ENCODE measurements at regions not wholly inside any gene's neighbourhood (a gene's known extent, or its start where the extent isn't known, plus 50 kb on each side); places are given as distances from the start of the nearest gene placed in this dataset.

DNA sequence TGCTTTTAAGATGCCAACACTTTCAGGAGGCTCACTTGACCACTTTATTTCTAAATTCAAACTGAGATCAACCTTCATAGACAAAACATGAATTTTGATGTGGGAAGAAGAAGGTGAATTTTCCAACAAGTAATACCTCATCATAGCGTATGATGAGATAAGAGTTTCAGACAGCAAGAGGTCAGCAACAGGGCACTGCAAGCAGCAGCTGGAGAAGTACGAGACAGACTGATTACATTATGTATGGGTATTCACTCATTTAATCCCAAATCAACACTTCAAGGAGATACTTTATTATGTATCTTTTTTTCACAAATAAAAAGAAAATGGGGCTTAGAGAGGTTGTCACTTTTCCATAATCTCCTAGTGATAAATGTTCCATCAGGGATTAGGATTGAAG, 389.8 kb downstream of the TBC1D4 start:
- Mint-ChIP-seq H3K4me3 (no peak overlapping the region), H3K36me3 (ENCODE audit: low read depth) (no peaks in the 10 kb centered on the region), H3K27me3 (no peaks in the 10 kb centered on the region), H3K9me3 (no peaks in the 10 kb centered on the region), H3K27ac (no peak overlapping the region), H3K4me1 (no peaks in the 10 kb centered on the region)
- CTCF ChIA-PET = no interaction called here
- DNase-seq = no peak
- POLR2A ChIA-PET = no interaction called here

GRCh38 chr13:75091718-75092117, 390.3 kb downstream of the TBC1D4 start:
- Mint-ChIP-seq H3K4me3 (no peak overlapping the region), H3K27me3 (no peaks in the 10 kb centered on the region), H3K9me3 (no peaks in the 10 kb centered on the region), H3K27ac (no peak overlapping the region), H3K36me3 (ENCODE audit: low read depth) (no peaks in the 10 kb centered on the region), H3K4me1 (no peaks in the 10 kb centered on the region)
- CTCF ChIA-PET = no interaction called here
- POLR2A ChIA-PET = no interaction called here
- no peak for DNase-seq

- Mint-ChIP-seq H3K9me3 (no peaks in the 10 kb centered on the region), H3K27me3 (no peaks in the 10 kb centered on the region), H3K27ac (no peak overlapping the region), H3K4me3 (no peak overlapping the region), H3K4me1 (no peaks in the 10 kb centered on the region), H3K36me3 (ENCODE audit: low read depth) (no peaks in the 10 kb centered on the region)
- ChIA-PET CTCF (interaction anchor here (1.1 kb wide), 1 partner anchor 20 kb away, joined by 3 read pairs; no protein-coding TSS in a partner anchor), POLR2A (no interaction called here)
- DNase-seq = no peak
Measured at GRCh38 chr13:75090872-75091615, 390.9 kb downstream of the TBC1D4 start.

- Mint-ChIP-seq H3K4me3 (no peak overlapping the region), H3K27ac (no peak overlapping the region), H3K27me3 (no peaks in the 10 kb centered on the region), H3K36me3 (ENCODE audit: low read depth) (no peaks in the 10 kb centered on the region), H3K4me1 (no peaks in the 10 kb centered on the region), H3K9me3 (no peaks in the 10 kb centered on the region)
- no peak for DNase-seq
- ChIA-PET CTCF (no interaction called here), POLR2A (no interaction called here)
Measured at GRCh38 chr13:75088915-75089314, 393.1 kb downstream of the TBC1D4 start.

- Mint-ChIP-seq H3K4me1 (no peaks in the 10 kb centered on the region), H3K9me3 (no peaks in the 10 kb centered on the region), H3K36me3 (ENCODE audit: low read depth) (no peaks in the 10 kb centered on the region), H3K27me3 (no peaks in the 10 kb centered on the region), H3K4me3 (no peak overlapping the region), H3K27ac (no peak overlapping the region)
- POLR2A ChIA-PET = no interaction called here
- CTCF ChIA-PET = no interaction called here
- DNase-seq = no peak
Measured at GRCh38 chr13:75079226-75079625, 402.7 kb downstream of the TBC1D4 start.

DNA sequence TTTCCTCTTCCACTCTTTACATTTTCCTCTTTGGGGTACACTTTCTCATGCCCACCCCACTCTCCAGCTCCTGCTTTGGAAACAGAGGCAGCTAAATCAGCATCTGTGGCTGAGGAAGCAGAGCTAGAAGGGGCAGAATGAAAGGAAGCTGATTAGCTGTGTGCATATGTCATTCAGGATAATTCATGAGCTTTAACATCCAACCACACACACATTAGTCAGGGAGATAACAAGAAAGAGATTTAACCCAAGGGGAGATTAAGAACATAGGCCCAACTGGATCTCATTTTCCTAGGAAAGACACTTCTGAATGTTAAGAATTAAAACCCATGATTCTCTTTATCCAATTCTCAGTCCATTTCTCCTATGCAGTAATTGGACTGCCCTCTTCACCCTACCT, 405.5 kb downstream of the TBC1D4 start:
- no peaks in the 10 kb centered on the region for H3K9me3 Mint-ChIP-seq
- DNase-seq = no peak
- H3K27me3 Mint-ChIP-seq = no peaks in the 10 kb centered on the region
- POLR2A ChIA-PET = no interaction called here
- H3K4me3 Mint-ChIP-seq = no peak overlapping the region
- H3K36me3 Mint-ChIP-seq (ENCODE audit: low read depth) = no peaks in the 10 kb centered on the region
- H3K27ac Mint-ChIP-seq = no peak overlapping the region
- H3K4me1 Mint-ChIP-seq = no peaks in the 10 kb centered on the region
- CTCF ChIA-PET = no interaction called here

GRCh38 chr13:75073786-75074185, 408.2 kb downstream of the TBC1D4 start:
- no peaks in the 10 kb centered on the region for H3K4me1 Mint-ChIP-seq
- no peak overlapping the region for H3K27ac Mint-ChIP-seq
- H3K27me3 Mint-ChIP-seq = no peaks in the 10 kb centered on the region
- no peaks in the 10 kb centered on the region for H3K36me3 Mint-ChIP-seq (ENCODE audit: low read depth)
- H3K9me3 Mint-ChIP-seq = no peaks in the 10 kb centered on the region
- POLR2A ChIA-PET = no interaction called here
- no peak overlapping the region for H3K4me3 Mint-ChIP-seq
- CTCF ChIA-PET = no interaction called here
- no peak for DNase-seq

GRCh38 chr13:75072891-75073290, 409.1 kb downstream of the TBC1D4 start:
- ChIA-PET POLR2A (no interaction called here), CTCF (no interaction called here)
- H3K36me3 Mint-ChIP-seq (ENCODE audit: low read depth) = no peaks in the 10 kb centered on the region

DNA sequence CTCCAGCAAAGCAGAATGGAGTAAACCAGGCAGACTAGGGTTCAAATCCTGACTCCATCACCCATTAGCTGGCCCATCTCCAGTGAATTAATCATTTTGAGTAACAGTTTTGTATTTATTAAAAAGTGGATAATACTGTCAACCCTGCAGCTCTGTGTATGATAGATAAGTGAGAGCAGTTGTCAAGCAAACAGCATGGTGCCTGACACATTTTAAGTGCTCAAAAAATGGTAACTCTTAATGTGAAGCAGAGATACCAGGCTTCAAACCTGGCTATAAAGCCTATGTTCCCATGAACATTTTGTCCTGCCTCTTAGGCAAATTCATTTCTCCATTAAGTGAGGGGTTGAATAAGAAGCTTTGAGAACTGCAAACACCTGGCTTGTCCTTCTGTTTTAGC, 409.6 kb downstream of the TBC1D4 start:
- Mint-ChIP-seq H3K4me1 (no peaks in the 10 kb centered on the region), H3K9me3 (no peaks in the 10 kb centered on the region), H3K27me3 (no peaks in the 10 kb centered on the region), H3K27ac (no peak overlapping the region), H3K4me3 (no peak overlapping the region), H3K36me3 (ENCODE audit: low read depth) (no peaks in the 10 kb centered on the region)
- ChIA-PET CTCF (no interaction called here), POLR2A (no interaction called here)
- DNase-seq = no peak

More at GRCh38 chr13:75072891-75073290, 409.1 kb downstream of the TBC1D4 start:
- DNase-seq = no peak
- H3K4me1 Mint-ChIP-seq = no peaks in the 10 kb centered on the region
- no peak overlapping the region for H3K27ac Mint-ChIP-seq
- no peaks in the 10 kb centered on the region for H3K9me3 Mint-ChIP-seq
- H3K4me3 Mint-ChIP-seq = no peak overlapping the region
- no peaks in the 10 kb centered on the region for H3K27me3 Mint-ChIP-seq

GRCh38 chr13:75071796-75072195, 410.2 kb downstream of the TBC1D4 start:
- POLR2A ChIA-PET = no interaction called here
- no peak overlapping the region for H3K4me3 Mint-ChIP-seq
- no peaks in the 10 kb centered on the region for H3K9me3 Mint-ChIP-seq
- no peaks in the 10 kb centered on the region for H3K36me3 Mint-ChIP-seq (ENCODE audit: low read depth)
- H3K4me1 Mint-ChIP-seq = no peaks in the 10 kb centered on the region
- CTCF ChIA-PET = no interaction called here
- DNase-seq = no peak
- no peaks in the 10 kb centered on the region for H3K27me3 Mint-ChIP-seq
- no peak overlapping the region for H3K27ac Mint-ChIP-seq

DNA sequence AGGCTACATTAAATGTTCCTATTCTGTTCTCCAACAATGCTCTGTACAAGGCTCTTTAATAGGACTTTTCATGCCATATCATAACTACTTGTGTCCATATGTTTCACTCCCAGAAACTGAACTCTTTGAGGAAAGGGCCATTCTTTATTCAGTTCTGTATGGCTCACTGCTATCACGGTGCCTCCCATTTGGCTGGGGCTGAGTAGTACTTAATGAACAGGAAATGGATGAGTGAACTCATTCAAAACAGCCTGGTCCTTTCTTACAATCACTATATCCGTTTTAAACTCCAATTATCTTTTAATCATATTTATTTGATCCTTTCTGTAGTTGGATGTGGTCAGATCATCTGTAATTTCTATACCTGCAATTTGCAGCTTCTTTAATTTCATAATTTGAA, 410.6 kb downstream of the TBC1D4 start:
- Mint-ChIP-seq H3K4me3 (no peak overlapping the region), H3K27me3 (no peaks in the 10 kb centered on the region), H3K4me1 (no peaks in the 10 kb centered on the region), H3K27ac (no peak overlapping the region), H3K36me3 (ENCODE audit: low read depth) (no peaks in the 10 kb centered on the region), H3K9me3 (no peaks in the 10 kb centered on the region)
- CTCF ChIA-PET = no interaction called here
- POLR2A ChIA-PET = no interaction called here
- DNase-seq = no peak

GRCh38 chr13:75061909-75062308, 420.1 kb downstream of the TBC1D4 start:
- Mint-ChIP-seq H3K27me3 (no peaks in the 10 kb centered on the region), H3K36me3 (ENCODE audit: low read depth) (no peaks in the 10 kb centered on the region)

GRCh38 chr13:75055296-75055695, 426.7 kb downstream of the TBC1D4 start:
- H3K36me3 Mint-ChIP-seq (ENCODE audit: low read depth) = no peaks in the 10 kb centered on the region
- CTCF ChIA-PET = no interaction called here
- no peaks in the 10 kb centered on the region for H3K4me1 Mint-ChIP-seq
- DNase-seq = no peak
- no peak overlapping the region for H3K4me3 Mint-ChIP-seq
- H3K9me3 Mint-ChIP-seq = no peaks in the 10 kb centered on the region
- peaks cover 2% of the 10 kb centered on the region for H3K27me3 Mint-ChIP-seq
- POLR2A ChIA-PET = interaction anchor here (0.7 kb wide), 1 partner anchor 149 kb away, joined by 3 read pairs; no protein-coding TSS in a partner anchor
- no peak overlapping the region for H3K27ac Mint-ChIP-seq

More at GRCh38 chr13:75061909-75062308, 420.1 kb downstream of the TBC1D4 start:
- CTCF ChIA-PET = no interaction called here
- no peak overlapping the region for H3K27ac Mint-ChIP-seq
- H3K9me3 Mint-ChIP-seq = no peaks in the 10 kb centered on the region
- POLR2A ChIA-PET = no interaction called here
- no peak for DNase-seq
- H3K4me1 Mint-ChIP-seq = no peaks in the 10 kb centered on the region
- H3K4me3 Mint-ChIP-seq = no peak overlapping the region

DNA sequence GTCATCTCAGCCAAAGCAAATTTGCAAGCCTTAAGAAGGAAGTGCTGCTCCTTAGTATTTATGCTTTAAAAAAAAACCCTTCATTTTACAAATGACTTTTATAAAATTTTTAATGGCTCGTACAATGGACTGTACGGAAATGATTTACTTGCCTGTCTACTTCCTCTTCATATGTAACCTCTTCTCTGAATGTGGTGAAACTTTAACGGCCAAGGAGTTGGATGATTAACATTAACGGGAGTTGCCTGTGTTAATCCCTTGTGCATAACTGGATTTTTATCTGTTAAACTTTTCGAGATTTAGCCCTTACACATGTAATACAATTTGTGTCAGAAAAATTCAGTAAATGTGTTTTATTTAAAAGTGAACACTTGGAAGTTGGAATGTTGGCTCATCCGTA, 429.4 kb downstream of the TBC1D4 start:
- Mint-ChIP-seq H3K27ac (no peak overlapping the region), H3K9me3 (no peaks in the 10 kb centered on the region), H3K27me3 (peaks cover 2% of the 10 kb centered on the region), H3K4me3 (no peak overlapping the region), H3K36me3 (ENCODE audit: low read depth) (no peaks in the 10 kb centered on the region), H3K4me1 (no peaks in the 10 kb centered on the region)
- POLR2A ChIA-PET = no interaction called here
- CTCF ChIA-PET = no interaction called here
- no peak for DNase-seq
